ENCODE measurements at regions not wholly inside any gene's neighbourhood (a gene's known extent, or its start where the extent isn't known, plus 50 kb on each side); places are given as distances from the start of the nearest gene placed in this dataset.

- no peaks in the 10 kb centered on the region for H3K4me1 ChIP-seq (ENCODE audit: low read depth)
- TF ChIP-seq, protein P1, sequence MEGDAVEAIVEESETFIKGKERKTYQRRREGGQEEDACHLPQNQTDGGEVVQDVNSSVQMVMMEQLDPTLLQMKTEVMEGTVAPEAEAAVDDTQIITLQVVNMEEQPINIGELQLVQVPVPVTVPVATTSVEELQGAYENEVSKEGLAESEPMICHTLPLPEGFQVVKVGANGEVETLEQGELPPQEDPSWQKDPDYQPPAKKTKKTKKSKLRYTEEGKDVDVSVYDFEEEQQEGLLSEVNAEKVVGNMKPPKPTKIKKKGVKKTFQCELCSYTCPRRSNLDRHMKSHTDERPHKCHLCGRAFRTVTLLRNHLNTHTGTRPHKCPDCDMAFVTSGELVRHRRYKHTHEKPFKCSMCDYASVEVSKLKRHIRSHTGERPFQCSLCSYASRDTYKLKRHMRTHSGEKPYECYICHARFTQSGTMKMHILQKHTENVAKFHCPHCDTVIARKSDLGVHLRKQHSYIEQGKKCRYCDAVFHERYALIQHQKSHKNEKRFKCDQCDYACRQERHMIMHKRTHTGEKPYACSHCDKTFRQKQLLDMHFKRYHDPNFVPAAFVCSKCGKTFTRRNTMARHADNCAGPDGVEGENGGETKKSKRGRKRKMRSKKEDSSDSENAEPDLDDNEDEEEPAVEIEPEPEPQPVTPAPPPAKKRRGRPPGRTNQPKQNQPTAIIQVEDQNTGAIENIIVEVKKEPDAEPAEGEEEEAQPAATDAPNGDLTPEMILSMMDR (IDR thresholded peaks at IDR 0.05; ENCODE audit: low read depth, low read length), result no peak
- no peaks in the 10 kb centered on the region for H3K27me3 ChIP-seq
- no peaks in the 10 kb centered on the region for H3K9me3 ChIP-seq (ENCODE audit: low read depth)
- DNase-seq (ENCODE audit: low read depth in 1 of 2, low spot score in 1 of 2), result no peak
- no peak overlapping the region for H3K27ac ChIP-seq
- H3K4me3 ChIP-seq, result no peak overlapping the region
- H3K36me3 ChIP-seq, result no peaks in the 10 kb centered on the region
These were observed 440.3 kb downstream of the MED13L start for GRCh38 chr12:115837220-115837619.

DNA sequence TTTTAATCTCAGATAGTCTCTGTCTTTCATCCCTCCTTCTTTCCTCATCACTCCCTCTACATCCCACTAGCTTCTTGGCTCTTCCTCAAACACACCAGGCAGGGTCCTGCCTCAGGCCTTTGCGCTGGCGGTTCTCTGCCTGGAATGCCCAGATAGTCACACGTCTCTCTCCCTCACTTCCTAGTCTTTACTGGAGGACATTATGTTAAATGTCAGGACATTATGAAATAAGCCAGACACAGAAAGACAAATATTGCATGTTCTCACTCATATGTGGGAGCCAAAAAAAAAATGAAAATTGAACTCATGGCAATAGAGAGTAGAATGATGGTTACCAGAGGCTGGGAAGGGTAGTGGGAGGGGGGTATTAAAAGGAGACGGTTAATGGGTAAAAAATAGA lies 442.0 kb downstream of the MED13L start:
- no peak for DNase-seq (ENCODE audit: low read depth in 1 of 2, low spot score in 1 of 2)

DNA sequence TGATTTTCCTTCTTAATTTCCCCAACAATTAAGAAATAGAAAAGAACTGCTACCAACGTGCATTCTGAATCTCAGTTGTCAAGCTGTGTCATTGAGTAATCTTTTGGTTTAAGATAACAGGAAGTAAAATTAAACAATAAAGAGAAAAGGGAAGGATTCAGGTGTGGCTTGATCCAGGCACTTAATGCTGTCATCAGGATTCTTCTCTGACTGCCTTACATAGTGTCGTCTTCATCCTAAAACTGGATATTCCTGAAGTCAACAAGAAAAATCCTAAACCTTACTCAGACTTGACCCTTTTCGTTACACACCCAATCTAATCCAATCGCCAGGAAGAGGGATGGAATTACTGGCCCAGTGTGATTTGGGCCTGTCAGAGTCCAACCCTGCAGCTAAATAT lies 443.8 kb downstream of the MED13L start:
- TF ChIP-seq, protein P1 (IDR thresholded peaks at IDR 0.05; ENCODE audit: low read depth, low read length), result no peak
- no peak overlapping the region for H3K27ac ChIP-seq
- H3K36me3 ChIP-seq, result no peaks in the 10 kb centered on the region

More for the DNA sequence above, 442.0 kb downstream of the MED13L start:
- H3K4me3 ChIP-seq, result no peak overlapping the region
- no peaks in the 10 kb centered on the region for H3K27me3 ChIP-seq
- TF ChIP-seq, protein P1 (IDR thresholded peaks at IDR 0.05; ENCODE audit: low read depth, low read length), result no peak
- H3K9me3 ChIP-seq (ENCODE audit: low read depth), result no peaks in the 10 kb centered on the region
- H3K36me3 ChIP-seq, result no peaks in the 10 kb centered on the region
- H3K4me1 ChIP-seq (ENCODE audit: low read depth), result no peaks in the 10 kb centered on the region
- no peak overlapping the region for H3K27ac ChIP-seq

DNA sequence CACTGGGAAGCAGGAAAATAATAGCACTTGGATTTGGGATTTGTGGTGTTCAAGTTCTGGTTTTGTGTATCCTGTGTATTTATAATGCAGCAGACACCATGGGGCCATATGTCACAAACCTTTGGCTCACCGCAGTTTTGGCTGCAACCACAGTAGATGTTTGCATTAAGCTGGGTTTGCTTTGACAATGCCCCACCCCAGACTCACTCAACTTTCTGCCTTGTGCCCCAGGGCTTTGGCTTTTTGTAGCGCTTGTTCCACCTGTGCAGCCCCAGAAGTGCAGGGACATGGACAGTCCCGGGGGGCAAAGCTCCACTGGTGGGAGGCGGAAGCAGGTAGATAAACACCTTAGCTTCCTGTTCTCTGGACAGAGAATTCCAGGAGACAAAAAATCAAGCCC lies 446.9 kb downstream of the MED13L start:
- H3K4me1 ChIP-seq (ENCODE audit: low read depth), result no peaks in the 10 kb centered on the region
- H3K4me3 ChIP-seq, result no peak overlapping the region
- DNase-seq (ENCODE audit: low read depth in 1 of 2, low spot score in 1 of 2), result no peak
- no peaks in the 10 kb centered on the region for H3K36me3 ChIP-seq
- H3K9me3 ChIP-seq (ENCODE audit: low read depth), result no peaks in the 10 kb centered on the region
- TF ChIP-seq, protein P1 (IDR thresholded peaks at IDR 0.05; ENCODE audit: low read depth, low read length), result no peak
- H3K27me3 ChIP-seq, result peaks cover 6% of the 10 kb centered on the region
- H3K27ac ChIP-seq, result no peak overlapping the region

More for the DNA sequence above, 443.8 kb downstream of the MED13L start:
- DNase-seq (ENCODE audit: low read depth in 1 of 2, low spot score in 1 of 2), result no peak
- Histone ChIP-seq H3K27me3 (peaks cover 6% of the 10 kb centered on the region), H3K4me1 (ENCODE audit: low read depth) (no peaks in the 10 kb centered on the region), H3K4me3 (no peak overlapping the region), H3K9me3 (ENCODE audit: low read depth) (no peaks in the 10 kb centered on the region)

GRCh38 chr12:115830070-115830469 lies 447.4 kb downstream of the MED13L start:
- Histone ChIP-seq H3K36me3 (no peaks in the 10 kb centered on the region), H3K4me1 (ENCODE audit: low read depth) (no peaks in the 10 kb centered on the region), H3K9me3 (ENCODE audit: low read depth) (no peaks in the 10 kb centered on the region), H3K27ac (no peak overlapping the region), H3K4me3 (no peak overlapping the region), H3K27me3 (peaks cover 6% of the 10 kb centered on the region)
- TF ChIP-seq, protein P1 (IDR thresholded peaks at IDR 0.05; ENCODE audit: low read depth, low read length), result no peak
- DNase-seq (ENCODE audit: low read depth in 1 of 2, low spot score in 1 of 2), result no peak

- DNase-seq (ENCODE audit: low read depth in 1 of 2, low spot score in 1 of 2), result no peak
- Histone ChIP-seq H3K27me3 (peaks cover 6% of the 10 kb centered on the region), H3K36me3 (no peaks in the 10 kb centered on the region), H3K4me3 (no peak overlapping the region), H3K27ac (no peak overlapping the region), H3K9me3 (ENCODE audit: low read depth) (no peaks in the 10 kb centered on the region), H3K4me1 (ENCODE audit: low read depth) (no peaks in the 10 kb centered on the region)
- TF ChIP-seq, protein P1 (IDR thresholded peaks at IDR 0.05; ENCODE audit: low read depth, low read length), result no peak
These were observed 449.3 kb downstream of the MED13L start for GRCh38 chr12:115828168-115828567.
